Chondrocyte (in vitro differentiated cells): ENCODE measurements at regions not wholly inside any gene's neighbourhood (a gene's known extent, or its start where the extent isn't known, plus 50 kb on each side); places are given as distances from the start of the nearest gene placed in this dataset.

Experiments used
- DNase-seq: peaks from one replicate; pipeline ENCODE4 v3.0.0; 2021; ENCODE audit warnings: mixed read lengths, low spot score
- H3K27ac Mint-ChIP-seq: one replicate; pipeline ENCODE4 v1.8.0; 2021; ENCODE audit warnings: mild to moderate bottlenecking, moderate library complexity, mixed read lengths; ENCODE audit not compliant: unreplicated experiment
- H3K27me3 Mint-ChIP-seq: 2 replicates; pipeline ENCODE4 v1.8.0; 2021; ENCODE audit warnings: low read depth, mixed read lengths
- H3K36me3 Mint-ChIP-seq: 2 replicates; pipeline ENCODE4 v1.8.0; 2021; ENCODE audit warnings: low read depth, mixed read lengths
- H3K4me1 Mint-ChIP-seq: 2 replicates; pipeline ENCODE4 v1.8.0; 2021; ENCODE audit warnings: low read depth, mild to moderate bottlenecking, mixed read lengths
- H3K4me3 Mint-ChIP-seq: one replicate; pipeline ENCODE4 v1.8.0; 2021; ENCODE audit warnings: mild to moderate bottlenecking, moderate library complexity, mixed read lengths; ENCODE audit not compliant: unreplicated experiment
- H3K9me3 Mint-ChIP-seq: 2 replicates; pipeline ENCODE4 v1.8.0; 2021; ENCODE audit warnings: low read depth, mixed read lengths
- TF ChIP-seq, protein P1 (sequence below): fragments of 200-600 bp; sonication (generic); IDR thresholded peaks from 2 replicates; pipeline ENCODE4 v1.5.0; 2021; ENCODE audit warnings: antibody characterized with exemption, mild to moderate bottlenecking, moderate library complexity

DNA sequence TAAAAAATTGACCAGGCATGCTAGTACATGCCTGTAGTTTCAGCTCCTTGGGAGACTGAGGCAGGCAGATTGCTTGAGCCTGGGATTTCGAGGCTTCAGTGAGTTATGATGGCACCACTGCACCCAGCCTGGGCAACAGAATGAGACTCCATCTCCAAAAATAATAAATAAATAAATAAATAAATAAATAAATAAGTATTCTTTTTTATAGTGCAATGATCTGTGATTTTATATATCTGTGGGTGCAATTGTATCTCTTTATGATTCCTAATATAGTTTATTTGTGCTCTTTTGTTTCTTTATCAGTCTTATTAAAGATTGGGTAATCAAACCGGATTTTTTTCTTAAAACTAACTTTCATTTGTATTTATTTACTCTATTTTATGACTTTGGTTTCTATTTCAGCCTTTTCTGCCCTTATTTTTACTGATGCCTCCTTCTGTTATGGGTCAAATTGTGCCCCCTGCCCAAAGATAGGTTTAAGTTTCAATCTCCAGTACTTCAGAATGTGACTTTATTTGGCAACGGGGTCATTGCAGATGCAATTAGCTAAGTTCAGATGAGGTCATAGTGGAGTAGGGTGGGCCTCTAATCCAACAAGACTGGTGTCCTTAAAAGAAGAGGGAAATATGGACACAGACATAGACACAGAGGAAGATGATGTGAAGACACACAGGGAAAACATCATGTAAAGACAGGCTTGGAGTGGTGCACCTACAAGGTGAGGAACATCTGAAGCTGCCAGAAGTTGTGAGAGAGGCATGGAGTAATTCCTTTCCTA lies 74.9 kb upstream of the CDC42BPA start:
- H3K4me3 Mint-ChIP-seq, result no peak overlapping the region
- no peaks in the 10 kb centered on the region for H3K27me3 Mint-ChIP-seq
- no peaks in the 10 kb centered on the region for H3K9me3 Mint-ChIP-seq
- no peak for DNase-seq
- TF ChIP-seq, protein P1, sequence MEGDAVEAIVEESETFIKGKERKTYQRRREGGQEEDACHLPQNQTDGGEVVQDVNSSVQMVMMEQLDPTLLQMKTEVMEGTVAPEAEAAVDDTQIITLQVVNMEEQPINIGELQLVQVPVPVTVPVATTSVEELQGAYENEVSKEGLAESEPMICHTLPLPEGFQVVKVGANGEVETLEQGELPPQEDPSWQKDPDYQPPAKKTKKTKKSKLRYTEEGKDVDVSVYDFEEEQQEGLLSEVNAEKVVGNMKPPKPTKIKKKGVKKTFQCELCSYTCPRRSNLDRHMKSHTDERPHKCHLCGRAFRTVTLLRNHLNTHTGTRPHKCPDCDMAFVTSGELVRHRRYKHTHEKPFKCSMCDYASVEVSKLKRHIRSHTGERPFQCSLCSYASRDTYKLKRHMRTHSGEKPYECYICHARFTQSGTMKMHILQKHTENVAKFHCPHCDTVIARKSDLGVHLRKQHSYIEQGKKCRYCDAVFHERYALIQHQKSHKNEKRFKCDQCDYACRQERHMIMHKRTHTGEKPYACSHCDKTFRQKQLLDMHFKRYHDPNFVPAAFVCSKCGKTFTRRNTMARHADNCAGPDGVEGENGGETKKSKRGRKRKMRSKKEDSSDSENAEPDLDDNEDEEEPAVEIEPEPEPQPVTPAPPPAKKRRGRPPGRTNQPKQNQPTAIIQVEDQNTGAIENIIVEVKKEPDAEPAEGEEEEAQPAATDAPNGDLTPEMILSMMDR, result no peak
- no peaks in the 10 kb centered on the region for H3K36me3 Mint-ChIP-seq
- no peak overlapping the region for H3K27ac Mint-ChIP-seq
- peaks cover 26% of the 10 kb centered on the region for H3K4me1 Mint-ChIP-seq

DNA sequence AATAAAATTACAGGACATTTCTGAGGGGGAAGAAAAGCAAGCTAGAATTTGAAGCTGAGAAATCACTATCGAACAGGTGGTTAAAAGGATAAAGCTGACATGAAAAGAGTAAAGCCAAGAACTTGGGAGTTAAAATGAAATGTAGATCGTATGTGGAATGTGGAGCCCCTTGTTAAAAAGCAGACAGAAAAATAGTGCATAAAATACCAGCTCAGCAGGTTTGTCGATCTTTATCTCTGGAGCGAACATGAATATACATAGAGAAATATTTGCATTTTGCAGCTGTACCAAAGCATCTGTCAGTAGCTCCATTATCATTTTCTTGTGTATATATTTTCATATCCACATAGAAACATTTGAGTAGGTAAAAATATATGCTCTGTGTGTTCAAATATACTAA lies 73.6 kb upstream of the CDC42BPA start:
- TF ChIP-seq, protein P1, result no peak
- Mint-ChIP-seq H3K27me3 (no peaks in the 10 kb centered on the region), H3K27ac (no peak overlapping the region), H3K4me1 (peaks cover 17% of the 10 kb centered on the region), H3K36me3 (no peaks in the 10 kb centered on the region), H3K9me3 (no peaks in the 10 kb centered on the region), H3K4me3 (no peak overlapping the region)
- no peak for DNase-seq

DNA sequence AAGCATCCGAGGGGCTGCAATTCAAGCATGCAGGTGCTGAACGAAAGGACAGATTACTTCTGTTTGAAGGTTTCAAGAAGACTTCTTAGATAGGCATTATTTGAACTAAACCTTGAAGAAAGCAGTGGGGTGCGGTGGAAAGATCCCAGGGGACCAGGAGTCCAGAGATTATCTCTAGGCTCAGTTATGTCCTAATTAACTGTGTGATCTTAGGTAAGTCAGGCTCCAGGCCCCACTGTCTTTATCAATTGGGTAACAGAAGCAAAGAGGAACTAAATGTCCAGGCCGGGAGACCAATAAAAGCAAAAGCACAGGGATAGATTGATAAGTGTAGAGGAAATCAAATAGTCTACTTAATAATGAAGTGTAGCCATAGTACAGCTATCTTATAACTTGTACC lies 72.9 kb upstream of the CDC42BPA start:
- peaks cover 17% of the 10 kb centered on the region for H3K4me1 Mint-ChIP-seq
- H3K27ac Mint-ChIP-seq, result no peak overlapping the region
- H3K9me3 Mint-ChIP-seq, result no peaks in the 10 kb centered on the region
- no peaks in the 10 kb centered on the region for H3K36me3 Mint-ChIP-seq
- no peaks in the 10 kb centered on the region for H3K27me3 Mint-ChIP-seq
- TF ChIP-seq, protein P1, result no peak
- DNase-seq, result no peak
- no peak overlapping the region for H3K4me3 Mint-ChIP-seq

DNA sequence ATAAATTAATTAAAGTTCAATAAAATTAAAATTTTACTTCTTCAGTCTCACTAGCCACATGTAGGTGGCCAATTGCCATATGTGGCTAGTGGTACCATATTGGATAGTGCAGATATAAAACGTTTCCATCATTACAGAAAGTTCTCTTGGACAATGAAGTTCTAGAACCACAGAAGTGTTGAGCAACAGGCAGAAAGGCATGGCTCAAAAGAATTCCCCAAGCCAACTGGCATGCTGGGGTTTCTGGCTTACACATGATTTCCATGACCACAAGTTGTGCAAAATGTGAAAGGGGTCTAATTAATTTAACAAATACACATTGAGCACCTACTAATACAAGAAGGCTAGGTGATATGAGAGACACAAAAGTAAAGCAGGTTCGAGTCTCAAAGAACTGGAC lies 72.2 kb upstream of the CDC42BPA start:
- no peak overlapping the region for H3K4me3 Mint-ChIP-seq
- no peaks in the 10 kb centered on the region for H3K27me3 Mint-ChIP-seq
- H3K27ac Mint-ChIP-seq, result no peak overlapping the region
- H3K9me3 Mint-ChIP-seq, result no peaks in the 10 kb centered on the region
- no peak for DNase-seq
- TF ChIP-seq, protein P1, result no peak
- H3K4me1 Mint-ChIP-seq, result peaks cover 17% of the 10 kb centered on the region
- no peaks in the 10 kb centered on the region for H3K36me3 Mint-ChIP-seq

DNA sequence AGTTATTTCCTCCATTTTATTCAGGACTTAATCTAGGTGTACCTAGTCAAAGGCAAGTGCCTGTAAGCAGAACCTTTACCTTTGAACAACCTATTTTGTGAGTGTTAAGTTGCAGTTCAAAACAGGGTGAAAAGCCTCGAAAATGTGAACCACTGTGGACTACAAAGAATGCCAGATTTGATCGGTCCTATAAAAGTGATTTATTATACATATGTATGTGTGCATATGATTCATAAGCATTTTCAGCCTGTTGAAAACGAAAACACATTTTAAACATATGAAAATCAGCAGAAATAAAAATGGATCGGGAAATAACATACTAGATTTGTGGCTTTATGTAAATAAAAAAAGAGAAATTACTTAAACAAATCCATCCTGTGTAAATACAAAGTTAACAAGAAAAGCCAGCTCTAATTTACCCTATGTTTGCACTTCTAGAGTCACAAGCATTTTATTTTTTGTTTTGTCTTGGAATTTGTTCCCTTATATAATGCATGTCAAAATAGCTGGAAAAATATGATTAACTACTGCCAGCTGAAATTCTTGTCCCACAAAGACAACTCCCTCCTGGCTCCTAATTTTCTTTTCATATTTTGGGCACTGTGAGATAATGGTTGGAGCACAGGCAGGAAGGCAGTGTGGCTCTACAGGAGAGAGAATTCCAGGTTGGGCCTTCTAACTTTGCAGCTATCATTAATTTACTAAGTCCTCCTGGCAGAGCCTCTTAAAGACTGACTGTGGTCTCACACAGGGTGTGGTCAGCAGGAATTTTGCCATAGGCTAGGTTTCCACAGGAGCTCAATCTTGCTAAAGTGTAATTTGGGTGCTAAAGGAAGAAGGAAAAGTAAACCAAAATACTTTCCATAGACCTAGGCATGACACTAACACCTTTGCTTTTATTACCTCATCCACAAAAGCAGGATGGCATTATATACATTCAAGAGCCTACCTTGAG lies 70.2 kb upstream of the CDC42BPA start:
- Mint-ChIP-seq H3K36me3 (no peaks in the 10 kb centered on the region), H3K27ac (no peak overlapping the region), H3K4me1 (peaks cover 17% of the 10 kb centered on the region), H3K9me3 (peaks cover 7% of the 10 kb centered on the region), H3K27me3 (no peaks in the 10 kb centered on the region), H3K4me3 (no peak overlapping the region)
- DNase-seq, result no peak
- TF ChIP-seq, protein P1, result no peak
